Activated CD4-positive, alpha-beta T cell treated with anti-CD3 and anti-CD28 coated beads, Interleukin-2, amount 10 ng/mL, durations not matched to agents 7 days and 5 days (primary cell): ENCODE measurements at regions not wholly inside any gene's neighbourhood (a gene's known extent, or its start where the extent isn't known, plus 50 kb on each side); places are given as distances from the start of the nearest gene placed in this dataset.
A peak's percentile ranks its signal among the peaks of the same experiment; 100 is the strongest.

ENCODE experiments used
- CTCF ChIA-PET: fragments of 350-600 bp; sonication (Branson Sonifier 250); formaldehyde crosslinking; loops from one replicate; lab custom pipeline; 2021; ENCODE audit warnings: antibody characterized with exemption; lab: Charles Lee
- POLR2A ChIA-PET: fragments of 350-600 bp; sonication (Branson Sonifier 250); formaldehyde crosslinking; loops from one replicate; lab custom pipeline; 2021; ENCODE audit warnings: antibody characterized with exemption; lab: Charles Lee
- DNase-seq: peaks from one replicate; pipeline ENCODE4 v3.0.0-alpha.2; 2020
- H3K27ac Mint-ChIP-seq: one replicate; pipeline ENCODE4 v1.8.0; 2021; ENCODE audit warnings: mild to moderate bottlenecking, moderate library complexity, mixed read lengths
- H3K27me3 Mint-ChIP-seq: one replicate; pipeline ENCODE4 v1.8.0; 2021; ENCODE audit warnings: mixed read lengths
- H3K36me3 Mint-ChIP-seq: one replicate; pipeline ENCODE4 v1.8.0; 2021; ENCODE audit warnings: low read depth, mixed read lengths
- H3K4me1 Mint-ChIP-seq: one replicate; pipeline ENCODE4 v1.8.0; 2021; ENCODE audit warnings: mixed read lengths
- H3K4me3 Mint-ChIP-seq: one replicate; pipeline ENCODE4 v1.8.0; 2021; ENCODE audit warnings: mild to moderate bottlenecking, moderate library complexity, mixed read lengths
- H3K9me3 Mint-ChIP-seq: one replicate; pipeline ENCODE4 v1.8.0; 2021; ENCODE audit warnings: mixed read lengths

- peaks cover 15% of the 10 kb centered on the region for H3K9me3 Mint-ChIP-seq
Measured at GRCh38 chr21:38725196-38726157, 80.3 kb upstream of the ETS2 start.

GRCh38 chr21:38726482-38726881, 79.2 kb upstream of the ETS2 start:
- peaks cover 12% of the 10 kb centered on the region for H3K27me3 Mint-ChIP-seq

More at GRCh38 chr21:38725196-38726157, 80.3 kb upstream of the ETS2 start:
- Mint-ChIP-seq H3K4me3 (no peak overlapping the region), H3K27me3 (peaks cover 12% of the 10 kb centered on the region), H3K27ac (no peak overlapping the region), H3K4me1 (no peaks in the 10 kb centered on the region), H3K36me3 (no peaks in the 10 kb centered on the region)
- POLR2A ChIA-PET: no interaction called here
- CTCF ChIA-PET: interaction anchor here (1.2 kb wide), 1 partner anchor 8 kb away, joined by 3 read pairs; no protein-coding TSS in a partner anchor
- DNase-seq: no peak

DNA sequence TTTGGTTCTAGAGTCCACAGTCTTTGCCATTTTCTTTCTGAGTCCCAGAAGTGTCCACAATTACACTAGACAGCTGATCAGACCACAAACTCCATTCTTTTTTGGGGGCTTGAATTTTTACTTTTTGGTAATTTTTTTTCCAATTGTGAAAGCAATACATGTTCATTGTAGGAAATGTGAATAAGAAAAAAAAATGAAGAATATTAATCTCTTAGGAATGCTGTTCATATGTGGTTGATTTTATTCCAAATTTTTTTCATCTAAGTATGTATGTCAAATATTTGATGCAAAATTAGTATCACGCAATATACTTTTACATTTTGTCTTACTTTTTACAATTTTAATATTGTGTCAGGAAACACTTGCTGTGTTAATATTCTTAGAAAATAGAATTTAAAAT, 76.4 kb upstream of the ETS2 start:
- H3K27me3 Mint-ChIP-seq: peaks cover 20% of the 10 kb centered on the region
- no peak for DNase-seq
- no peak overlapping the region for H3K4me3 Mint-ChIP-seq
- H3K27ac Mint-ChIP-seq: no peak overlapping the region
- POLR2A ChIA-PET: no interaction called here
- peaks cover 6% of the 10 kb centered on the region for H3K4me1 Mint-ChIP-seq
- peaks cover 15% of the 10 kb centered on the region for H3K9me3 Mint-ChIP-seq
- CTCF ChIA-PET: interaction anchor here (1.8 kb wide), 1 partner anchor 403 kb away, joined by 3 read pairs; no protein-coding TSS in a partner anchor
- no peaks in the 10 kb centered on the region for H3K36me3 Mint-ChIP-seq

More at GRCh38 chr21:38726482-38726881, 79.2 kb upstream of the ETS2 start:
- ChIA-PET CTCF (interaction anchor here (1.2 kb wide), 1 partner anchor 9 kb away, joined by 3 read pairs; no protein-coding TSS in a partner anchor), POLR2A (no interaction called here)
- no peaks in the 10 kb centered on the region for H3K36me3 Mint-ChIP-seq
- H3K4me1 Mint-ChIP-seq: no peaks in the 10 kb centered on the region
- no peak overlapping the region for H3K27ac Mint-ChIP-seq
- DNase-seq: no peak
- no peak overlapping the region for H3K4me3 Mint-ChIP-seq
- H3K9me3 Mint-ChIP-seq: peaks cover 15% of the 10 kb centered on the region

- DNase-seq: no peak
- Mint-ChIP-seq H3K9me3 (peaks cover 11% of the 10 kb centered on the region), H3K27ac (no peak overlapping the region), H3K4me3 (no peak overlapping the region), H3K27me3 (peaks cover 17% of the 10 kb centered on the region), H3K36me3 (no peaks in the 10 kb centered on the region), H3K4me1 (peaks cover 11% of the 10 kb centered on the region)
- POLR2A ChIA-PET: no interaction called here
- CTCF ChIA-PET: interaction anchor here (1.8 kb wide), 1 partner anchor 402 kb away, joined by 3 read pairs; no protein-coding TSS in a partner anchor
Measured at GRCh38 chr21:38729754-38730379, 75.9 kb upstream of the ETS2 start.

GRCh38 chr21:38733972-38734546, 71.7 kb upstream of the ETS2 start:
- ChIA-PET CTCF (interaction anchor here (1.0 to 2.5 kb wide), 2 partner anchors 16 to 22 kb away, joined by 5 to 6 read pairs; no protein-coding TSS in a partner anchor), POLR2A (no interaction called here)
- Mint-ChIP-seq H3K4me3 (peak overlapping the region; percentile 77), H3K36me3 (no peaks in the 10 kb centered on the region), H3K9me3 (no peaks in the 10 kb centered on the region), H3K27me3 (peaks cover 28% of the 10 kb centered on the region), H3K4me1 (peaks cover 15% of the 10 kb centered on the region), H3K27ac (no peak overlapping the region)
- peak; percentile 73 for DNase-seq

GRCh38 chr21:38734646-38735365, 70.9 kb upstream of the ETS2 start:
- Mint-ChIP-seq H3K4me1 (peaks cover 17% of the 10 kb centered on the region), H3K9me3 (no peaks in the 10 kb centered on the region), H3K36me3 (no peaks in the 10 kb centered on the region), H3K27ac (no peak overlapping the region), H3K27me3 (peaks cover 27% of the 10 kb centered on the region), H3K4me3 (peak overlapping the region; percentile 77)
- ChIA-PET POLR2A (no interaction called here), CTCF (interaction anchor here (0.6 to 2.5 kb wide), 5 partner anchors 15 to 572 kb away, joined by 3 to 6 read pairs (median 5); no protein-coding TSS in a partner anchor)
- no peak for DNase-seq

- POLR2A ChIA-PET: interaction anchor here (0.7 kb wide), 1 partner anchor 13 kb away, joined by 4 read pairs; no protein-coding TSS in a partner anchor
- H3K4me3 Mint-ChIP-seq: no peak overlapping the region
- CTCF ChIA-PET: interaction anchor here (0.8 to 2.5 kb wide), 3 partner anchors 10 to 14 kb away, joined by 3 to 6 read pairs (median 4); no protein-coding TSS in a partner anchor
Measured at GRCh38 chr21:38735626-38736206, 70.0 kb upstream of the ETS2 start.

DNA sequence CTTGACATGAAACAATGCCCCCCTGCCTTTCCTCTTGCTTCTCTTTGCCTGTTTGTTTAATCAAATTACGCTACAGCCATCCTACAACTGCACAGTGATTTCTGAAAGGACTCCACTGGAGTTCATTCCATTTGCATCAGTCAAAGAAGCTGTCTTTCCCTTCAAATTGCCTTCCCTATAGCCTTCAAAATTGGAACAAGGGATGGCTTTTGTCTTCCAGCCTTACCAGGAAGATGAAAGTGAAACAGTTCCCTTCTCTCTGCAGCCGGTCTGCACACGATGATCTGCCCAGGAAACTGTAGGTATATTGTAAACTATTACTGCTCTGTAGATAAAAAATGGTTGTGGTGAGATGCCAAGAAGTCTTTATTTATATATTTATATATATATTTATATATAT, 65.6 kb upstream of the ETS2 start:
- no peak for DNase-seq
- CTCF ChIA-PET: no interaction called here
- peaks cover 26% of the 10 kb centered on the region for H3K4me1 Mint-ChIP-seq
- no peak overlapping the region for H3K27ac Mint-ChIP-seq
- POLR2A ChIA-PET: no interaction called here
- no peaks in the 10 kb centered on the region for H3K36me3 Mint-ChIP-seq
- H3K4me3 Mint-ChIP-seq: no peak overlapping the region
- no peaks in the 10 kb centered on the region for H3K9me3 Mint-ChIP-seq
- peaks cover 17% of the 10 kb centered on the region for H3K27me3 Mint-ChIP-seq

More at GRCh38 chr21:38735626-38736206, 70.0 kb upstream of the ETS2 start:
- H3K9me3 Mint-ChIP-seq: no peaks in the 10 kb centered on the region
- peaks cover 24% of the 10 kb centered on the region for H3K27me3 Mint-ChIP-seq
- DNase-seq: no peak
- peaks cover 23% of the 10 kb centered on the region for H3K4me1 Mint-ChIP-seq
- no peak overlapping the region for H3K27ac Mint-ChIP-seq
- no peaks in the 10 kb centered on the region for H3K36me3 Mint-ChIP-seq

GRCh38 chr21:38741092-38741949, 64.4 kb upstream of the ETS2 start:
- H3K9me3 Mint-ChIP-seq: no peaks in the 10 kb centered on the region
- peak overlapping the region; percentile 60 for H3K27ac Mint-ChIP-seq
- no peaks in the 10 kb centered on the region for H3K36me3 Mint-ChIP-seq
- no peak overlapping the region for H3K4me3 Mint-ChIP-seq
- ChIA-PET CTCF (interaction anchor here (0.5 kb wide), 1 partner anchor 877 kb away, joined by 4 read pairs; no protein-coding TSS in a partner anchor), POLR2A (interaction anchor here (0.6 kb wide), 2 partner anchors 67 to 596 kb away, joined by 3 to 4 read pairs; no protein-coding TSS in a partner anchor)
- H3K27me3 Mint-ChIP-seq: peaks cover 5% of the 10 kb centered on the region
- peaks cover 23% of the 10 kb centered on the region for H3K4me1 Mint-ChIP-seq
- no peak for DNase-seq

DNA sequence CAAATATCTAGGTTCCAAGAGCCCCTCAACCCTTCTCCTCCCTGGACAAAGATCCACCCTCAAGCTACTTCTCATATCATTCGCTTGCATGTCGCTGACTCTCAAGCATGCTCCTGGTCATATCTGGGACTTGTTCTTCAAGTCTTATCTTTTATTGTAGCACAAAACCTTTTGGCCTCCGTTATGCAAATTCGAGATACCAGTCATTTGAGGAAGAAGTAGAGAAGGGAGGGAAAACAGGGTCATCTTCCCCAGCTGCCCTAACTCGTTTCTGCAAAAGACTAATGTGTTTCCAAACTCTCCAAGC, 63.8 kb upstream of the ETS2 start:
- Mint-ChIP-seq H3K4me1 (peaks cover 23% of the 10 kb centered on the region), H3K36me3 (no peaks in the 10 kb centered on the region), H3K9me3 (peaks cover 2% of the 10 kb centered on the region), H3K27ac (no peak overlapping the region), H3K4me3 (no peak overlapping the region), H3K27me3 (peaks cover 4% of the 10 kb centered on the region)
- POLR2A ChIA-PET: no interaction called here
- DNase-seq: no peak
- CTCF ChIA-PET: no interaction called here

- DNase-seq: no peak
- H3K4me1 Mint-ChIP-seq: peaks cover 23% of the 10 kb centered on the region
- H3K36me3 Mint-ChIP-seq: no peaks in the 10 kb centered on the region
- peaks cover 4% of the 10 kb centered on the region for H3K27me3 Mint-ChIP-seq
- no peak overlapping the region for H3K4me3 Mint-ChIP-seq
- ChIA-PET CTCF (no interaction called here), POLR2A (no interaction called here)
- H3K27ac Mint-ChIP-seq: no peak overlapping the region
- H3K9me3 Mint-ChIP-seq: peaks cover 2% of the 10 kb centered on the region
Measured at GRCh38 chr21:38742580-38743260, 63.0 kb upstream of the ETS2 start.
